Thoracic aorta (tissue), 2 donors: ENCODE measurements at regions not wholly inside any gene's neighbourhood (a gene's known extent, or its start where the extent isn't known, plus 50 kb on each side); places are given as distances from the start of the nearest gene placed in this dataset.

Source experiments
- ATAC-seq: fragments of 150-250 bp; one replicate; pipeline ENCODE4 v1.8.0; 2017; ENCODE audit warnings: low read depth; ENCODE audit not compliant: insufficient number of reproducible peaks, low FRiP score
- DNase-seq: peaks from one replicate; pipeline ENCODE4 v3.0.0-alpha.2; 2020; ENCODE audit warnings: low spot score
- H3K27ac ChIP-seq, 2 donors: fragments of 200-600 bp; sonication (generic); 1 replicate in 1 of 2; 2 replicates in 1 of 2; pipeline ENCODE4 v1.5.1; 2016; ENCODE audit warnings: mild to moderate bottlenecking in 2 of 2, moderate library complexity in 2 of 2
- H3K27me3 ChIP-seq: fragments of 200-600 bp; sonication (generic); replicated peaks from 2 replicates; pipeline ENCODE4 v1.6.0; 2016; ENCODE audit warnings: mild to moderate bottlenecking; ENCODE audit not compliant: insufficient read depth
- H3K36me3 ChIP-seq: fragments of 200-600 bp; sonication (generic); one replicate; pipeline ENCODE4 v1.5.1; 2016
- H3K4me1 ChIP-seq, 2 donors: fragments of 200-600 bp; sonication (generic); 1 replicate in 1 of 2; 2 replicates in 1 of 2; pipeline versions ENCODE4 v1.5.1 to v1.6.0; 2016; ENCODE audit warnings: low read depth in 2 of 2, mild to moderate bottlenecking in 1 of 2; ENCODE audit not compliant: control insufficient read depth in 1 of 2
- H3K4me3 ChIP-seq: fragments of 200-600 bp; sonication (generic); 2 replicates; pipeline ENCODE4 v1.5.1; 2016; ENCODE audit warnings: mild to moderate bottlenecking
- H3K9me3 ChIP-seq: fragments of 200-600 bp; sonication (generic); 2 replicates; pipeline ENCODE4 v1.5.1; 2016
- CTCF ChIP-seq: fragments of 200-600 bp; sonication (generic); IDR thresholded peaks from one replicate; pipeline ENCODE4 v1.5.1; 2019; ENCODE audit warnings: antibody characterized with exemption

GRCh38 chr10:105989995-105990394, 1174.5 kb downstream of the SORCS1 start:
- Histone ChIP-seq H3K27me3 (no peaks in the 10 kb centered on the region), H3K4me1 (no peaks in the 10 kb centered on the region), H3K36me3 (no peaks in the 10 kb centered on the region), H3K9me3 (no peaks in the 10 kb centered on the region), H3K4me3 (no peak overlapping the region), H3K27ac (no peak overlapping the region)
- DNase-seq (no peak), ATAC-seq (no peak)
- TF ChIP-seq CTCF: no peak

GRCh38 chr10:105988848-105989247, 1175.7 kb downstream of the SORCS1 start:
- no peaks in the 10 kb centered on the region for H3K9me3 ChIP-seq
- no peaks in the 10 kb centered on the region for H3K36me3 ChIP-seq
- H3K27ac ChIP-seq: no peak overlapping the region
- TF ChIP-seq CTCF: no peak
- ATAC-seq (no peak), DNase-seq (no peak)
- H3K4me1 ChIP-seq: no peaks in the 10 kb centered on the region
- no peaks in the 10 kb centered on the region for H3K27me3 ChIP-seq
- no peak overlapping the region for H3K4me3 ChIP-seq

- H3K4me1 ChIP-seq: no peaks in the 10 kb centered on the region
- TF ChIP-seq CTCF: no peak
- ATAC-seq (no peak), DNase-seq (no peak)
- no peak overlapping the region for H3K4me3 ChIP-seq
- no peaks in the 10 kb centered on the region for H3K27me3 ChIP-seq
- no peaks in the 10 kb centered on the region for H3K36me3 ChIP-seq
- no peak overlapping the region for H3K27ac ChIP-seq
- H3K9me3 ChIP-seq: no peaks in the 10 kb centered on the region
These were observed 1177.4 kb downstream of the SORCS1 start for GRCh38 chr10:105986912-105987635.

- Histone ChIP-seq H3K27ac (no peak overlapping the region), H3K4me3 (no peak overlapping the region), H3K27me3 (no peaks in the 10 kb centered on the region), H3K9me3 (no peaks in the 10 kb centered on the region), H3K36me3 (no peaks in the 10 kb centered on the region), H3K4me1 (no peaks in the 10 kb centered on the region)
- no peak for TF ChIP-seq CTCF
- ATAC-seq: no peak
- DNase-seq: no peak
These were observed 1178.0 kb downstream of the SORCS1 start for GRCh38 chr10:105986486-105986885.

- no peaks in the 10 kb centered on the region for H3K9me3 ChIP-seq
These were observed 1181.8 kb downstream of the SORCS1 start for GRCh38 chr10:105982735-105983134.

More at GRCh38 chr10:105982735-105983134, 1181.8 kb downstream of the SORCS1 start:
- H3K4me3 ChIP-seq: no peak overlapping the region
- H3K27me3 ChIP-seq: no peaks in the 10 kb centered on the region
- no peak for DNase-seq
- no peaks in the 10 kb centered on the region for H3K4me1 ChIP-seq
- no peak for TF ChIP-seq CTCF
- H3K27ac ChIP-seq: no peak overlapping the region
- ATAC-seq: no peak
- H3K36me3 ChIP-seq: no peaks in the 10 kb centered on the region
